Vagina (tissue), 2 donors: ENCODE measurements at regions not wholly inside any gene's neighbourhood (a gene's known extent, or its start where the extent isn't known, plus 50 kb on each side); places are given as distances from the start of the nearest gene placed in this dataset.

Experiments
- DNase-seq, 2 donors: peaks; one replicate each; pipeline ENCODE4 v3.0.0-alpha.2; 2017; ENCODE audit errors: extremely low spot score in 2 of 2
- H3K27ac ChIP-seq: fragments of 200-600 bp; sonication (generic); one replicate; pipeline ENCODE4 v1.5.1; 2019
- H3K27me3 ChIP-seq: fragments of 200-600 bp; sonication (generic); one replicate; pipeline ENCODE4 v1.5.1; 2019
- H3K36me3 ChIP-seq, 2 donors: fragments of 200-600 bp; sonication (generic); one replicate each; pipeline ENCODE4 v1.5.1; 2017 to 2019
- H3K4me1 ChIP-seq: fragments of 200-600 bp; sonication (generic); one replicate; pipeline ENCODE4 v1.5.1; 2019
- H3K4me3 ChIP-seq, 2 donors: fragments of 200-600 bp; sonication (generic); 1 replicate in 1 of 2; 2 replicates in 1 of 2; pipeline ENCODE4 v1.5.1; 2016 to 2019
- H3K9me3 ChIP-seq: fragments of 200-600 bp; sonication (generic); one replicate; pipeline ENCODE4 v1.5.1; 2019
- CTCF ChIP-seq, 3 experiments: fragments of 450-650 bp in 2 of 3; fragments of 200-600 bp in 1 of 3; sonication (generic) in 1 of 3; IDR thresholded peaks; one replicate each; pipeline ENCODE4 v1.5.1; 2017 to 2019; ENCODE audit warnings: antibody characterized with exemption in 3 of 3, mild to moderate bottlenecking in 2 of 3, moderate library complexity in 2 of 3
- POLR2A ChIP-seq, 2 donors: fragments of 450-650 bp; IDR thresholded peaks; one replicate each; pipeline ENCODE4 v1.6.1; 2017; ENCODE audit warnings: antibody characterized with exemption in 2 of 2, mild to moderate bottlenecking in 2 of 2, moderate library complexity in 2 of 2
- POLR2AphosphoS5 ChIP-seq, 2 donors: sonication (generic); formaldehyde crosslinking; IDR thresholded peaks; one replicate each; pipeline ENCODE4 v1.9.0; 2017; ENCODE audit warnings: antibody characterized with exemption in 2 of 2, mild to moderate bottlenecking in 2 of 2, low read depth in 1 of 2; ENCODE audit not compliant: insufficient read depth in 1 of 2
- intact Hi-C: fragments of 100-400 bp; cut with DNase I; formaldehyde crosslinking; loops from one replicate; pipeline ENCODE4 v1.15.1; 2023

- intact Hi-C loops: no loop called here
These were observed 109.2 kb downstream of the RRM1 start for GRCh38 chr11:4203603-4204360.

GRCh38 chr11:4202749-4203148, 108.2 kb downstream of the RRM1 start:
- TF ChIP-seq CTCF (IDR thresholded peaks at IDR 0.05) (no peak), POLR2A (IDR thresholded peaks at IDR 0.05) (no peak), POLR2AphosphoS5 (IDR thresholded peaks at IDR 0.05; ENCODE audit: insufficient read depth in 1 of 2, low read depth in 1 of 2) (no peak)
- no peak overlapping the region for H3K4me3 ChIP-seq
- no peaks in the 10 kb centered on the region for H3K36me3 ChIP-seq
- DNase-seq: no peak
- no peaks in the 10 kb centered on the region for H3K27me3 ChIP-seq
- no peak overlapping the region for H3K27ac ChIP-seq
- intact Hi-C loops: no loop called here
- no peaks in the 10 kb centered on the region for H3K4me1 ChIP-seq
- no peaks in the 10 kb centered on the region for H3K9me3 ChIP-seq

More at GRCh38 chr11:4203603-4204360, 109.2 kb downstream of the RRM1 start:
- no peak for DNase-seq
- Histone ChIP-seq H3K4me3 (no peak overlapping the region), H3K27me3 (no peaks in the 10 kb centered on the region), H3K4me1 (no peaks in the 10 kb centered on the region), H3K36me3 (no peaks in the 10 kb centered on the region), H3K27ac (no peak overlapping the region), H3K9me3 (no peaks in the 10 kb centered on the region)
- TF ChIP-seq POLR2A (IDR thresholded peaks at IDR 0.05): no peak
- TF ChIP-seq POLR2AphosphoS5 (IDR thresholded peaks at IDR 0.05; ENCODE audit: insufficient read depth in 1 of 2, low read depth in 1 of 2): no peak
- no peak for TF ChIP-seq CTCF (IDR thresholded peaks at IDR 0.05)

GRCh38 chr11:4197112-4197511, 102.5 kb downstream of the RRM1 start:
- Histone ChIP-seq H3K9me3 (no peaks in the 10 kb centered on the region), H3K4me1 (no peaks in the 10 kb centered on the region), H3K27ac (no peak overlapping the region), H3K36me3 (no peaks in the 10 kb centered on the region), H3K4me3 (no peak overlapping the region), H3K27me3 (no peaks in the 10 kb centered on the region)
- no peak for TF ChIP-seq CTCF (IDR thresholded peaks at IDR 0.05)
- intact Hi-C loops: no loop called here
- DNase-seq: no peak

- no peaks in the 10 kb centered on the region for H3K4me1 ChIP-seq
- H3K27me3 ChIP-seq: no peaks in the 10 kb centered on the region
- no peaks in the 10 kb centered on the region for H3K36me3 ChIP-seq
- intact Hi-C loops: no loop called here
- TF ChIP-seq CTCF (IDR thresholded peaks at IDR 0.05) (no peak), POLR2AphosphoS5 (IDR thresholded peaks at IDR 0.05; ENCODE audit: insufficient read depth in 1 of 2, low read depth in 1 of 2) (no peak), POLR2A (IDR thresholded peaks at IDR 0.05) (no peak)
- H3K9me3 ChIP-seq: no peaks in the 10 kb centered on the region
- H3K27ac ChIP-seq: no peak overlapping the region
- DNase-seq: no peak
- no peak overlapping the region for H3K4me3 ChIP-seq
These were observed 101.3 kb downstream of the RRM1 start for GRCh38 chr11:4195909-4196308.

GRCh38 chr11:4194889-4195288, 100.3 kb downstream of the RRM1 start:
- no peak overlapping the region for H3K27ac ChIP-seq
- H3K4me3 ChIP-seq: no peak overlapping the region
- H3K27me3 ChIP-seq: no peaks in the 10 kb centered on the region
- no peaks in the 10 kb centered on the region for H3K36me3 ChIP-seq
- TF ChIP-seq POLR2A (IDR thresholded peaks at IDR 0.05): no peak
- TF ChIP-seq CTCF (IDR thresholded peaks at IDR 0.05): no peak
- TF ChIP-seq POLR2AphosphoS5 (IDR thresholded peaks at IDR 0.05; ENCODE audit: insufficient read depth in 1 of 2, low read depth in 1 of 2): no peak
- DNase-seq: no peak
- H3K4me1 ChIP-seq: no peaks in the 10 kb centered on the region
- intact Hi-C loops: no loop called here
- H3K9me3 ChIP-seq: no peaks in the 10 kb centered on the region
